HTR-8/SVneo (cell line): ENCODE measurements at regions not wholly inside any gene's neighbourhood (a gene's known extent, or its start where the extent isn't known, plus 50 kb on each side); places are given as distances from the start of the nearest gene placed in this dataset.

ENCODE experiments used
- DNase-seq: peaks from one replicate; pipeline ENCODE4 v3.0.0; 2011; ENCODE audit warnings: low spot score, mixed read lengths; ENCODE audit not compliant: insufficient read length
- FAIRE-seq: peaks from 2 replicates; lab custom pipeline; 2011; peaks lifted over from hg19 to GRCh38; lab: Jason Lieb, UNC

- FAIRE-seq (no peak), DNase-seq (no peak)
Measured at GRCh38 chr2:181145645-181146044, 165.2 kb downstream of the UBE2E3 start.

GRCh38 chr2:181146171-181146570, 165.8 kb downstream of the UBE2E3 start:
- DNase-seq (no peak), FAIRE-seq (no peak)

GRCh38 chr2:181149056-181149455, 168.7 kb downstream of the UBE2E3 start:
- DNase-seq (no peak), FAIRE-seq (no peak)

- FAIRE-seq (no peak), DNase-seq (no peak)
Measured at GRCh38 chr2:181152226-181152625, 171.8 kb downstream of the UBE2E3 start.

- DNase-seq (no peak), FAIRE-seq (no peak)
Measured at GRCh38 chr2:181152701-181153100, 172.3 kb downstream of the UBE2E3 start.

GRCh38 chr2:181153886-181154285, 173.5 kb downstream of the UBE2E3 start:
- no peak for DNase-seq
- no peak for FAIRE-seq

- no peak for FAIRE-seq
- DNase-seq, result no peak
Measured at GRCh38 chr2:181157326-181157725, 176.9 kb downstream of the UBE2E3 start.

GRCh38 chr2:181158427-181158826, 178.0 kb downstream of the UBE2E3 start:
- DNase-seq (no peak), FAIRE-seq (no peak)

- DNase-seq, result no peak
- no peak for FAIRE-seq
Measured at GRCh38 chr2:181161615-181162014, 181.2 kb downstream of the UBE2E3 start.

- FAIRE-seq, result no peak
- no peak for DNase-seq
Measured at GRCh38 chr2:181163139-181163538, 182.7 kb downstream of the UBE2E3 start.

- no peak for DNase-seq
- no peak for FAIRE-seq
Measured at GRCh38 chr2:181163691-181164090, 183.3 kb downstream of the UBE2E3 start.

- DNase-seq (no peak), FAIRE-seq (no peak)
Measured at GRCh38 chr2:181164699-181165098, 184.3 kb downstream of the UBE2E3 start.

GRCh38 chr2:181165199-181165868, 184.9 kb downstream of the UBE2E3 start:
- FAIRE-seq, result no peak
- no peak for DNase-seq

- no peak for FAIRE-seq
- no peak for DNase-seq
Measured at GRCh38 chr2:181169503-181169902, 189.1 kb downstream of the UBE2E3 start.

- DNase-seq (no peak), FAIRE-seq (no peak)
Measured at GRCh38 chr2:181170256-181170655, 189.9 kb downstream of the UBE2E3 start.

- FAIRE-seq (no peak), DNase-seq (no peak)
Measured at GRCh38 chr2:181172676-181173075, 192.3 kb downstream of the UBE2E3 start.

GRCh38 chr2:181174611-181175580, 194.5 kb downstream of the UBE2E3 start:
- DNase-seq (no peak), FAIRE-seq (no peak)

GRCh38 chr2:181176540-181176939, 196.1 kb downstream of the UBE2E3 start:
- no peak for FAIRE-seq

GRCh38 chr2:181177376-181177775, 197.0 kb downstream of the UBE2E3 start:
- no peak for DNase-seq

More at GRCh38 chr2:181176540-181176939, 196.1 kb downstream of the UBE2E3 start:
- no peak for DNase-seq

GRCh38 chr2:181178130-181178529, 197.7 kb downstream of the UBE2E3 start:
- DNase-seq (no peak), FAIRE-seq (no peak)

More at GRCh38 chr2:181177376-181177775, 197.0 kb downstream of the UBE2E3 start:
- FAIRE-seq, result no peak

GRCh38 chr2:181178823-181179412, 198.5 kb downstream of the UBE2E3 start:
- FAIRE-seq (no peak), DNase-seq (no peak)
